Activated naive CD4-positive, alpha-beta T cell treated with anti-CD3 and anti-CD28 coated beads, Interleukin-2, amount 50 U/mL, for 24 hours (primary cell): ENCODE measurements at regions not wholly inside any gene's neighbourhood (a gene's known extent, or its start where the extent isn't known, plus 50 kb on each side); places are given as distances from the start of the nearest gene placed in this dataset.

Experiments used
- H3K27ac Mint-ChIP-seq: one replicate; pipeline ENCODE4 v1.8.0; 2021; ENCODE audit warnings: mild to moderate bottlenecking, mixed read lengths
- H3K27me3 Mint-ChIP-seq: one replicate; pipeline ENCODE4 v1.8.0; 2021; ENCODE audit warnings: mixed read lengths
- H3K36me3 Mint-ChIP-seq: one replicate; pipeline ENCODE4 v1.8.0; 2021; ENCODE audit warnings: mixed read lengths
- H3K4me1 Mint-ChIP-seq: one replicate; pipeline ENCODE4 v1.8.0; 2021; ENCODE audit warnings: mixed read lengths
- H3K4me3 Mint-ChIP-seq: one replicate; pipeline ENCODE4 v1.8.0; 2021; ENCODE audit warnings: mild to moderate bottlenecking, mixed read lengths
- H3K9me3 Mint-ChIP-seq: one replicate; pipeline ENCODE4 v1.8.0; 2021; ENCODE audit warnings: mixed read lengths

- Mint-ChIP-seq H3K27me3 (peaks cover 18% of the 10 kb centered on the region), H3K4me1 (no peaks in the 10 kb centered on the region)
Measured at GRCh38 chr2:177029075-177029474, 183.5 kb upstream of the HNRNPA3 start.

GRCh38 chr2:177029501-177029900, 183.1 kb upstream of the HNRNPA3 start:
- no peak overlapping the region for H3K4me3 Mint-ChIP-seq
- no peaks in the 10 kb centered on the region for H3K36me3 Mint-ChIP-seq
- no peak overlapping the region for H3K27ac Mint-ChIP-seq
- H3K9me3 Mint-ChIP-seq = no peaks in the 10 kb centered on the region
- peaks cover 20% of the 10 kb centered on the region for H3K27me3 Mint-ChIP-seq
- H3K4me1 Mint-ChIP-seq = no peaks in the 10 kb centered on the region

More at GRCh38 chr2:177029075-177029474, 183.5 kb upstream of the HNRNPA3 start:
- H3K27ac Mint-ChIP-seq = no peak overlapping the region
- no peak overlapping the region for H3K4me3 Mint-ChIP-seq
- H3K36me3 Mint-ChIP-seq = no peaks in the 10 kb centered on the region
- no peaks in the 10 kb centered on the region for H3K9me3 Mint-ChIP-seq

GRCh38 chr2:177029901-177030300, 182.7 kb upstream of the HNRNPA3 start:
- Mint-ChIP-seq H3K27ac (no peak overlapping the region), H3K9me3 (no peaks in the 10 kb centered on the region), H3K4me3 (no peak overlapping the region), H3K4me1 (no peaks in the 10 kb centered on the region), H3K27me3 (peaks cover 20% of the 10 kb centered on the region), H3K36me3 (no peaks in the 10 kb centered on the region)

GRCh38 chr2:177030451-177031105, 182.0 kb upstream of the HNRNPA3 start:
- H3K36me3 Mint-ChIP-seq = no peaks in the 10 kb centered on the region
- H3K27me3 Mint-ChIP-seq = peaks cover 23% of the 10 kb centered on the region

GRCh38 chr2:177031438-177032180, 181.0 kb upstream of the HNRNPA3 start:
- no peaks in the 10 kb centered on the region for H3K4me1 Mint-ChIP-seq
- no peak overlapping the region for H3K27ac Mint-ChIP-seq
- H3K4me3 Mint-ChIP-seq = no peak overlapping the region
- peaks cover 23% of the 10 kb centered on the region for H3K27me3 Mint-ChIP-seq
- H3K9me3 Mint-ChIP-seq = no peaks in the 10 kb centered on the region
- no peaks in the 10 kb centered on the region for H3K36me3 Mint-ChIP-seq

More at GRCh38 chr2:177030451-177031105, 182.0 kb upstream of the HNRNPA3 start:
- no peak overlapping the region for H3K27ac Mint-ChIP-seq
- no peaks in the 10 kb centered on the region for H3K9me3 Mint-ChIP-seq
- no peak overlapping the region for H3K4me3 Mint-ChIP-seq
- H3K4me1 Mint-ChIP-seq = no peaks in the 10 kb centered on the region

- no peak overlapping the region for H3K4me3 Mint-ChIP-seq
- H3K9me3 Mint-ChIP-seq = no peaks in the 10 kb centered on the region
- no peaks in the 10 kb centered on the region for H3K36me3 Mint-ChIP-seq
- H3K27ac Mint-ChIP-seq = no peak overlapping the region
- no peaks in the 10 kb centered on the region for H3K4me1 Mint-ChIP-seq
- H3K27me3 Mint-ChIP-seq = peaks cover 33% of the 10 kb centered on the region
Measured at GRCh38 chr2:177036747-177037146, 175.8 kb upstream of the HNRNPA3 start.

- Mint-ChIP-seq H3K27ac (no peak overlapping the region), H3K36me3 (no peaks in the 10 kb centered on the region), H3K9me3 (no peaks in the 10 kb centered on the region), H3K27me3 (peaks cover 30% of the 10 kb centered on the region), H3K4me1 (no peaks in the 10 kb centered on the region), H3K4me3 (no peak overlapping the region)
Measured at GRCh38 chr2:177037569-177037968, 175.0 kb upstream of the HNRNPA3 start.

GRCh38 chr2:177038787-177039484, 173.7 kb upstream of the HNRNPA3 start:
- Mint-ChIP-seq H3K9me3 (no peaks in the 10 kb centered on the region), H3K27me3 (peaks cover 24% of the 10 kb centered on the region), H3K27ac (no peak overlapping the region), H3K36me3 (no peaks in the 10 kb centered on the region), H3K4me1 (no peaks in the 10 kb centered on the region), H3K4me3 (no peak overlapping the region)

GRCh38 chr2:177042311-177042710, 170.3 kb upstream of the HNRNPA3 start:
- Mint-ChIP-seq H3K4me1 (no peaks in the 10 kb centered on the region), H3K36me3 (no peaks in the 10 kb centered on the region), H3K27ac (no peak overlapping the region), H3K9me3 (no peaks in the 10 kb centered on the region), H3K27me3 (peaks cover 14% of the 10 kb centered on the region), H3K4me3 (no peak overlapping the region)

GRCh38 chr2:177044671-177045070, 167.9 kb upstream of the HNRNPA3 start:
- Mint-ChIP-seq H3K27ac (no peak overlapping the region), H3K27me3 (peaks cover 6% of the 10 kb centered on the region)

GRCh38 chr2:177048981-177049380, 163.6 kb upstream of the HNRNPA3 start:
- Mint-ChIP-seq H3K4me3 (no peak overlapping the region), H3K36me3 (no peaks in the 10 kb centered on the region), H3K9me3 (peaks cover 6% of the 10 kb centered on the region), H3K27ac (no peak overlapping the region), H3K4me1 (no peaks in the 10 kb centered on the region), H3K27me3 (peaks cover 3% of the 10 kb centered on the region)

More at GRCh38 chr2:177044671-177045070, 167.9 kb upstream of the HNRNPA3 start:
- Mint-ChIP-seq H3K9me3 (peaks cover 6% of the 10 kb centered on the region), H3K4me1 (no peaks in the 10 kb centered on the region), H3K36me3 (no peaks in the 10 kb centered on the region), H3K4me3 (no peak overlapping the region)

- Mint-ChIP-seq H3K27me3 (peaks cover 3% of the 10 kb centered on the region), H3K36me3 (no peaks in the 10 kb centered on the region), H3K4me3 (no peak overlapping the region), H3K9me3 (peaks cover 6% of the 10 kb centered on the region), H3K27ac (no peak overlapping the region), H3K4me1 (no peaks in the 10 kb centered on the region)
Measured at GRCh38 chr2:177051278-177051677, 161.3 kb upstream of the HNRNPA3 start.

- Mint-ChIP-seq H3K27me3 (peaks cover 3% of the 10 kb centered on the region), H3K4me1 (no peaks in the 10 kb centered on the region), H3K9me3 (peaks cover 6% of the 10 kb centered on the region), H3K27ac (no peak overlapping the region), H3K4me3 (no peak overlapping the region), H3K36me3 (no peaks in the 10 kb centered on the region)
Measured at GRCh38 chr2:177052471-177052870, 160.1 kb upstream of the HNRNPA3 start.

- Mint-ChIP-seq H3K4me1 (no peaks in the 10 kb centered on the region), H3K36me3 (no peaks in the 10 kb centered on the region), H3K27me3 (peaks cover under 1% of the 10 kb centered on the region), H3K4me3 (no peak overlapping the region), H3K27ac (no peak overlapping the region), H3K9me3 (peaks cover under 1% of the 10 kb centered on the region)
Measured at GRCh38 chr2:177053038-177053437, 159.6 kb upstream of the HNRNPA3 start.

- H3K36me3 Mint-ChIP-seq = no peaks in the 10 kb centered on the region
- no peak overlapping the region for H3K27ac Mint-ChIP-seq
- H3K9me3 Mint-ChIP-seq = no peaks in the 10 kb centered on the region
- H3K4me3 Mint-ChIP-seq = no peak overlapping the region
- H3K27me3 Mint-ChIP-seq = no peaks in the 10 kb centered on the region
- H3K4me1 Mint-ChIP-seq = no peaks in the 10 kb centered on the region
Measured at GRCh38 chr2:177053716-177054115, 158.9 kb upstream of the HNRNPA3 start.

- no peaks in the 10 kb centered on the region for H3K9me3 Mint-ChIP-seq
- no peak overlapping the region for H3K4me3 Mint-ChIP-seq
- H3K27me3 Mint-ChIP-seq = peaks cover 2% of the 10 kb centered on the region
- H3K4me1 Mint-ChIP-seq = no peaks in the 10 kb centered on the region
- H3K36me3 Mint-ChIP-seq = no peaks in the 10 kb centered on the region
- no peak overlapping the region for H3K27ac Mint-ChIP-seq
Measured at GRCh38 chr2:177056481-177056929, 156.1 kb upstream of the HNRNPA3 start.
